Uterus (tissue), 2 donors: ENCODE measurements at regions not wholly inside any gene's neighbourhood (a gene's known extent, or its start where the extent isn't known, plus 50 kb on each side); places are given as distances from the start of the nearest gene placed in this dataset.

Experiments used
- POLR2A ChIP-seq, 2 donors: fragments of 450-650 bp; IDR thresholded peaks; one replicate each; pipeline ENCODE4 v1.6.1; 2016; ENCODE audit warnings: antibody characterized with exemption in 2 of 2, mild to moderate bottlenecking in 1 of 2, moderate library complexity in 1 of 2
- TF ChIP-seq, protein P1 (sequence below), 4 experiments: fragments of 200-600 bp in 2 of 4; fragments of 450-650 bp in 2 of 4; sonication (generic) in 2 of 4; IDR thresholded peaks; one replicate each; pipeline ENCODE4 v1.5.1; 2016 to 2019; ENCODE audit warnings: antibody characterized with exemption in 4 of 4, mild to moderate bottlenecking in 2 of 4, moderate library complexity in 1 of 4

DNA sequence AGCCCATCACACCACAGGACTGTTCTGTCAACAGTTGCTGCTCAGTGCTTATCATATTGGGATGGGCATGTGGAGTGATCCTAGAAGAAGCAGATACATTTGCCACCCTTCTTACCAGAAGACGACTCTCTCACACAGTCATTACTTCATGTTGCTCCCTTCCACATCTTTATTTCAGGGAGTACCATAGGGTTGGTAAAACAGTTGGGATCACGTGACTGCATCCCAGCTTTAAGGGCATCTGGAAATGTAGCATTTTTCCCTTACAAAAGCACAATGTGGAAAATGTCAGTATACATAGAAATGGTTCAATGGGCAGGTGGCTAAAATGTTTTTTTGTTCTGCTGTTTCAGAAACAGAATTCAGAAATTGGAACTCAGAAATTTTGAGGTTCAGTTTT lies 791.0 kb downstream of the OTOL1 start:
- TF ChIP-seq, protein P1, sequence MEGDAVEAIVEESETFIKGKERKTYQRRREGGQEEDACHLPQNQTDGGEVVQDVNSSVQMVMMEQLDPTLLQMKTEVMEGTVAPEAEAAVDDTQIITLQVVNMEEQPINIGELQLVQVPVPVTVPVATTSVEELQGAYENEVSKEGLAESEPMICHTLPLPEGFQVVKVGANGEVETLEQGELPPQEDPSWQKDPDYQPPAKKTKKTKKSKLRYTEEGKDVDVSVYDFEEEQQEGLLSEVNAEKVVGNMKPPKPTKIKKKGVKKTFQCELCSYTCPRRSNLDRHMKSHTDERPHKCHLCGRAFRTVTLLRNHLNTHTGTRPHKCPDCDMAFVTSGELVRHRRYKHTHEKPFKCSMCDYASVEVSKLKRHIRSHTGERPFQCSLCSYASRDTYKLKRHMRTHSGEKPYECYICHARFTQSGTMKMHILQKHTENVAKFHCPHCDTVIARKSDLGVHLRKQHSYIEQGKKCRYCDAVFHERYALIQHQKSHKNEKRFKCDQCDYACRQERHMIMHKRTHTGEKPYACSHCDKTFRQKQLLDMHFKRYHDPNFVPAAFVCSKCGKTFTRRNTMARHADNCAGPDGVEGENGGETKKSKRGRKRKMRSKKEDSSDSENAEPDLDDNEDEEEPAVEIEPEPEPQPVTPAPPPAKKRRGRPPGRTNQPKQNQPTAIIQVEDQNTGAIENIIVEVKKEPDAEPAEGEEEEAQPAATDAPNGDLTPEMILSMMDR (IDR thresholded peaks at IDR 0.05), result no peak
- TF ChIP-seq POLR2A (IDR thresholded peaks at IDR 0.05), result no peak
